Sigmoid colon (tissue), 4 donors: ENCODE measurements at regions not wholly inside any gene's neighbourhood (a gene's known extent, or its start where the extent isn't known, plus 50 kb on each side); places are given as distances from the start of the nearest gene placed in this dataset.

Source experiments
- CTCF ChIP-seq, 4 experiments: fragments of 450-650 bp in 3 of 4; fragments of 200-600 bp in 1 of 4; IDR thresholded peaks; one replicate each; pipeline ENCODE4 v1.5.1; 2016 to 2019; ENCODE audit warnings: antibody characterized with exemption in 4 of 4, mild to moderate bottlenecking in 3 of 4, moderate library complexity in 2 of 4
- POLR2A ChIP-seq, 2 donors: fragments of 450-650 bp; IDR thresholded peaks; one replicate each; pipeline ENCODE4 v1.6.1; 2016; ENCODE audit warnings: antibody characterized with exemption in 2 of 2, mild to moderate bottlenecking in 2 of 2, moderate library complexity in 2 of 2
- POLR2AphosphoS5 ChIP-seq, 4 donors: sonication (generic); formaldehyde crosslinking; IDR thresholded peaks; one replicate each; pipeline ENCODE4 v1.6.1; 2017; ENCODE audit warnings: antibody characterized with exemption in 4 of 4

- TF ChIP-seq POLR2A (IDR thresholded peaks at IDR 0.05) (no peak), POLR2AphosphoS5 (IDR thresholded peaks at IDR 0.05) (no peak), CTCF (IDR thresholded peaks at IDR 0.05) (no peak)
These were observed 1313.0 kb downstream of the MAT2B start for GRCh38 chr5:164818445-164818844.
